ENCODE measurements at regions not wholly inside any gene's neighbourhood (a gene's known extent, or its start where the extent isn't known, plus 50 kb on each side); places are given as distances from the start of the nearest gene placed in this dataset.

DNA sequence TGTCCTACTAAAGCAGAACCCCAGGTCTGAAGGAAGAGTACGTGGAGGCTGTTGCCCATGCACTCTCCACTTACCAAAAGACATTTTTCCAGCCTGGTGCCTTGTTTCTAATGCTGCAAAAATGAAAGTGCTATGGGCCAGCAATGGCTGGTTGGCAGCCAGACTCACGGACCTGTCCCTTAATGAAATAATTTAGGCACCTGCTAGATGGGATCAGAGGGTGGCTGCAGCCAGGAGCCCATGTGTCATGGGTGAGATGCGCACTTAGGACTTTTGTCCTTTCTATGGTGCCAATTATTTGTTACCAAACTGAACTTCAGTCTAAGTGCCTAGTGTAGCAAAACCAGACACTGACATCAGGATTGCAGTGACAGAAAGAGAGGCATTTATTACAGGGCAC lies 276.3 kb downstream of the YTHDC2 start:
- no peak for DNase-seq (ENCODE audit: extremely low spot score)
- Histone ChIP-seq H3K36me3 (ENCODE audit: insufficient read depth) (no peaks in the 10 kb centered on the region), H3K4me1 (ENCODE audit: insufficient read depth) (no peaks in the 10 kb centered on the region), H3K4me3 (ENCODE audit: low read depth, low read length) (no peak overlapping the region), H3K27ac (ENCODE audit: low read depth) (no peak overlapping the region)
- 93% methylated on average over 3 of the region's 3 CpGs for WGBS

DNA sequence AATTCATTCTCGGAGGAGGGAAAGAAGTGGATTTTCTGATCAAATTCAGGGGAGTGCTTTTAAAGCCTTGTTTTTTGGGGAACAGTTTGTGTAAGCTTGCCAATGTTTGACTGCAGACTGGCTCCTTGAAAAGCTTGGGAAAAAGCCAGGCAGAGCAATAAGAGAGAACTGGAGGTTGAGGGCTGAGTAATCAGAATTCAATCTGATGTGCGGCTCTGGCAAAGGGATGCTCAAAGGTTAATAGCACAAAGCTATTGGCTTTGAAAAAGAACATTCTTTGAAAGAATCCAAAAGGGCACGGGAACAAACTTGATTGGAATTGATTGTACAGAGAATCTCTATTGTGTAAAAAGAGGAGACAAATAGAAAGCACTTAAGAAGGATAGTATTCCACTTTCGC lies 279.3 kb downstream of the YTHDC2 start:
- WGBS = 83% methylated on average over 4 of the region's 4 CpGs
- H3K36me3 ChIP-seq (ENCODE audit: insufficient read depth) = no peaks in the 10 kb centered on the region
- no peak for DNase-seq (ENCODE audit: extremely low spot score)
- no peaks in the 10 kb centered on the region for H3K4me1 ChIP-seq (ENCODE audit: insufficient read depth)
- no peak overlapping the region for H3K4me3 ChIP-seq (ENCODE audit: low read depth, low read length)
- no peak overlapping the region for H3K27ac ChIP-seq (ENCODE audit: low read depth)

DNA sequence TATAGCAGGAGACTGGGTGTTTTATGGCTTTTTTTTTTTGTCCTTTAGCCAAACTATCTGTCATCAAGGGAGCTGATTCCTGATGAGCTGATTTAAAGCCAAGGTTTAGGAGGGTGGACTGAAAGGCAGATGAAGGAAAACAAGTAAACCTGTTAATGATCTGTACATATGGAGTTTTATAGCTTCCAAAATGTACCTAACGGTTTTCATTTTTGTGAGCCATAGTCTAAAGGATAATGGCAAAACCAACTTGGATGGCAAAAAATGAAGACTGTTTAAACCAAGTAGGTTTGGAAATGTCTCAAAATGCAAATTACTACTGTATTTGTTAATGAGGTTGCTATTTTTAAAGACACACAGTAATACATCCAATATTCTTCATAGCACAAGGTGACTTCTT lies 281.5 kb downstream of the YTHDC2 start:
- H3K4me3 ChIP-seq (ENCODE audit: low read depth, low read length) = no peak overlapping the region
- no peak for DNase-seq (ENCODE audit: extremely low spot score)
- no peak overlapping the region for H3K27ac ChIP-seq (ENCODE audit: low read depth)
- H3K4me1 ChIP-seq (ENCODE audit: insufficient read depth) = no peaks in the 10 kb centered on the region
- 84% methylated on average over 1 of the region's 1 CpG for WGBS
- no peaks in the 10 kb centered on the region for H3K36me3 ChIP-seq (ENCODE audit: insufficient read depth)

- H3K4me1 ChIP-seq (ENCODE audit: insufficient read depth) = no peaks in the 10 kb centered on the region
- WGBS = 50% methylated on average over 3 of the region's 3 CpGs
- no peak overlapping the region for H3K27ac ChIP-seq (ENCODE audit: low read depth)
- no peak for DNase-seq (ENCODE audit: extremely low spot score)
- H3K4me3 ChIP-seq (ENCODE audit: low read depth, low read length) = no peak overlapping the region
- no peaks in the 10 kb centered on the region for H3K36me3 ChIP-seq (ENCODE audit: insufficient read depth)
Observed at GRCh38 chr5:113800686-113801085, 287.2 kb downstream of the YTHDC2 start.

- H3K4me3 ChIP-seq (ENCODE audit: low read depth, low read length) = no peak overlapping the region
- no peak overlapping the region for H3K27ac ChIP-seq (ENCODE audit: low read depth)
- H3K36me3 ChIP-seq (ENCODE audit: insufficient read depth) = no peaks in the 10 kb centered on the region
- no peaks in the 10 kb centered on the region for H3K4me1 ChIP-seq (ENCODE audit: insufficient read depth)
- DNase-seq (ENCODE audit: extremely low spot score) = no peak
- WGBS = 86% methylated on average over 4 of the region's 4 CpGs
Observed at GRCh38 chr5:113804264-113804663, 290.8 kb downstream of the YTHDC2 start.

DNA sequence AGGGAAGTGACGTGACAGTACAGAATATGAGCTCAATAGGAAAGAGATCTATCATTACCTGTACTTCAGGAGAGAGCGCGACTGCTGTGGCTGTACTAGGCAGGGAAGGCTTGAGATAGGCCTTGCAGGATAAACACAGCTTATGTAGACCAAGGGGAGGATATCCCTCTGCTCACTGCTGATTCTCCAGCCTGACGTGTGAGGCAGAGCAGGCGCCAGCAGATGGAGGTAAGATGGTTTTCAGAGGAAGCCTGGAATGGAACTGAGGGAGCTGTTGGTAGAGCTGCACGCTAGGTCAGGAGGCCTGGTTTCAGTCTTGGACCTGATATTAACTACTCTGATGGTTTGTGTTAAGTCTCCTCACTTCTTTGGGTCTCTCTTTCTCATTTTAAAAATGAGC lies 291.4 kb downstream of the YTHDC2 start:
- Histone ChIP-seq H3K4me1 (ENCODE audit: insufficient read depth) (no peaks in the 10 kb centered on the region), H3K36me3 (ENCODE audit: insufficient read depth) (no peaks in the 10 kb centered on the region), H3K27ac (ENCODE audit: low read depth) (no peak overlapping the region), H3K4me3 (ENCODE audit: low read depth, low read length) (no peak overlapping the region)
- 80% methylated on average over 6 of the region's 6 CpGs for WGBS
- DNase-seq (ENCODE audit: extremely low spot score) = no peak

- H3K27ac ChIP-seq (ENCODE audit: low read depth) = peak overlapping the region; percentile 18
- no peak overlapping the region for H3K4me3 ChIP-seq (ENCODE audit: low read depth, low read length)
- H3K4me1 ChIP-seq (ENCODE audit: insufficient read depth) = no peaks in the 10 kb centered on the region
- no peaks in the 10 kb centered on the region for H3K36me3 ChIP-seq (ENCODE audit: insufficient read depth)
- 17% methylated on average over 3 of the region's 3 CpGs for WGBS
- DNase-seq (ENCODE audit: extremely low spot score) = no peak
Observed at GRCh38 chr5:113806250-113806649, 292.8 kb downstream of the YTHDC2 start.

GRCh38 chr5:113806904-113807303 lies 293.4 kb downstream of the YTHDC2 start:
- no peak overlapping the region for H3K4me3 ChIP-seq (ENCODE audit: low read depth, low read length)
- no peak for DNase-seq (ENCODE audit: extremely low spot score)
- H3K4me1 ChIP-seq (ENCODE audit: insufficient read depth) = no peaks in the 10 kb centered on the region
- 47% methylated on average over 3 of the region's 3 CpGs for WGBS
- no peaks in the 10 kb centered on the region for H3K36me3 ChIP-seq (ENCODE audit: insufficient read depth)
- no peak overlapping the region for H3K27ac ChIP-seq (ENCODE audit: low read depth)

- Histone ChIP-seq H3K4me3 (ENCODE audit: low read depth, low read length) (no peak overlapping the region), H3K27ac (ENCODE audit: low read depth) (peak overlapping the region; percentile 11), H3K36me3 (ENCODE audit: insufficient read depth) (no peaks in the 10 kb centered on the region), H3K4me1 (ENCODE audit: insufficient read depth) (no peaks in the 10 kb centered on the region)
- 25% methylated on average over 7 of the region's 7 CpGs for WGBS
- DNase-seq (ENCODE audit: extremely low spot score) = peak; percentile 50
Observed at GRCh38 chr5:113807427-113807991, 294.0 kb downstream of the YTHDC2 start.

DNA sequence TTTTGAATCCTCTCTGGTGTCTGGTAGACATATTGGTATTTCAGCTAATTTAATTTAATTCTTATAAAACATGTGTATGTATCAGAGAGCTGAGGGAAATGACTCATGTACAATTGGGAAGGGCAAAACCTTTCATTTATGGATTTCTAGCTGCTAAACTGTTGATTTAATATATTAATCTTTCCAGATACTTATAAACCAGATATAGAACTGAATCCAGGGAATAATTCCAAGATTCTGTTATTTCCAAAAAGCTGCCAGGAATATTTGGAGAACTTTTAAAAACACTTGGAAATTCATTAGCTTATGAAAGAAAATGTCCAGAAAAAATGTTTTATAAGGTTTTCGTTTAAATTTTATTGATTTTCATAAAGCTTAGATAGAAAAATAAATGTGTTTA lies 295.5 kb downstream of the YTHDC2 start:
- Histone ChIP-seq H3K27ac (ENCODE audit: low read depth) (no peak overlapping the region), H3K36me3 (ENCODE audit: insufficient read depth) (no peaks in the 10 kb centered on the region), H3K4me1 (ENCODE audit: insufficient read depth) (no peaks in the 10 kb centered on the region), H3K4me3 (ENCODE audit: low read depth, low read length) (no peak overlapping the region)
- 24% methylated on average over 1 of the region's 1 CpG for WGBS
- DNase-seq (ENCODE audit: extremely low spot score) = no peak

DNA sequence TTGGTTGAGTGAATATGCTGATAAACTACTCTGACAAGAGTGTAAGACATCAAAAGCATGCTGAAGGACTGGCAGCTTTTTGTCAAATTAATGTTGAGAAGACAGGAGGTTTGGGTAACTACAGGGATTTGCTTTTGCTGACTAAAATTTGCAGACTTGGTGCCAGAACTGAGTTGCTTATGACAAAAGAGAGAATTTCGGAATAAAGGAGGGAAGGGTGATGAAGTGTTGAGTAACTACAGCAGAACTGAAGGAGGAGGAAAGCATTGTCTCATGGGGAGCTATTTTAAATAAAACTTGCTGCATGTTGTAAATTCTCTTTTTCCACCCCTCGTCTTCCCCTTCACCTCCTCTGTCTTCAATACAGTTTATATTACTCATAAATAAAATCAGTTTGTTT lies 296.1 kb downstream of the YTHDC2 start:
- no peaks in the 10 kb centered on the region for H3K4me1 ChIP-seq (ENCODE audit: insufficient read depth)
- H3K36me3 ChIP-seq (ENCODE audit: insufficient read depth) = no peaks in the 10 kb centered on the region
- DNase-seq (ENCODE audit: extremely low spot score) = no peak
- 39% methylated on average over 2 of the region's 2 CpGs for WGBS
- H3K4me3 ChIP-seq (ENCODE audit: low read depth, low read length) = no peak overlapping the region
- no peak overlapping the region for H3K27ac ChIP-seq (ENCODE audit: low read depth)

GRCh38 chr5:113813466-113813865 lies 300.0 kb downstream of the YTHDC2 start:
- no peaks in the 10 kb centered on the region for H3K4me1 ChIP-seq (ENCODE audit: insufficient read depth)
- no peaks in the 10 kb centered on the region for H3K36me3 ChIP-seq (ENCODE audit: insufficient read depth)
- no peak overlapping the region for H3K27ac ChIP-seq (ENCODE audit: low read depth)
- no peak overlapping the region for H3K4me3 ChIP-seq (ENCODE audit: low read depth, low read length)
- DNase-seq (ENCODE audit: extremely low spot score) = peak; percentile 70

DNA sequence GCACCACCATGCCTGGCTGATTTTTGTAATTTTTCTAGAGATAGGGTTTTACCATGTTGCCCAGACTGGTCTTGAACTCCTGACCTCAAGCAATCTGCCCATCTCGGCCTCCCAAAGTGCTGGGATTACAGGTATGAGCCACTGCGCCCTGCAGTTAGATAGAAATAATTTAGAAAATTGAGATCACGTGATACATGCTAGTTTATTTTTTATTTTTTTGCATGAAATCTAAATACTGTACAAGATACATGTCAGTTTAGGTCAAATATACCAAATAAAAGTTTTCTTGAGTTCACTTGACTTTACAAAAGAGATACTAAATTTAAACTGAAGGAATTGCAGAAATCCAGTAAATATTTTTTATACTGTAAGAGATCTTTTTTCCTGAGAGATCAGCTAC lies 304.2 kb downstream of the YTHDC2 start:
- WGBS = 92% methylated on average over 3 of the region's 3 CpGs
- no peaks in the 10 kb centered on the region for H3K4me1 ChIP-seq (ENCODE audit: insufficient read depth)
- no peak overlapping the region for H3K27ac ChIP-seq (ENCODE audit: low read depth)
- H3K36me3 ChIP-seq (ENCODE audit: insufficient read depth) = no peaks in the 10 kb centered on the region
- H3K4me3 ChIP-seq (ENCODE audit: low read depth, low read length) = no peak overlapping the region
- no peak for DNase-seq (ENCODE audit: extremely low spot score)

GRCh38 chr5:113823696-113824095 lies 310.2 kb downstream of the YTHDC2 start:
- no peak overlapping the region for H3K27ac ChIP-seq (ENCODE audit: low read depth)
- DNase-seq (ENCODE audit: extremely low spot score) = no peak
- H3K4me3 ChIP-seq (ENCODE audit: low read depth, low read length) = no peak overlapping the region
- H3K4me1 ChIP-seq (ENCODE audit: insufficient read depth) = no peaks in the 10 kb centered on the region
- no peaks in the 10 kb centered on the region for H3K36me3 ChIP-seq (ENCODE audit: insufficient read depth)
- 34% methylated on average over 3 of the region's 3 CpGs for WGBS

GRCh38 chr5:113824307-113824706 lies 310.8 kb downstream of the YTHDC2 start:
- Histone ChIP-seq H3K4me3 (ENCODE audit: low read depth, low read length) (no peak overlapping the region), H3K4me1 (ENCODE audit: insufficient read depth) (no peaks in the 10 kb centered on the region)
- WGBS = 72% methylated on average over 2 of the region's 2 CpGs

More at GRCh38 chr5:113824307-113824706, 310.8 kb downstream of the YTHDC2 start:
- no peaks in the 10 kb centered on the region for H3K36me3 ChIP-seq (ENCODE audit: insufficient read depth)
- no peak for DNase-seq (ENCODE audit: extremely low spot score)
- no peak overlapping the region for H3K27ac ChIP-seq (ENCODE audit: low read depth)
